Stimulated activated CD4-positive, alpha-beta T cell treated with anti-CD3 and anti-CD28 coated beads, Interleukin-12 subunit alpha, Interleukin-12 subunit beta, amount 100 ng/mL, for 48 hours (primary cell): ENCODE measurements at regions not wholly inside any gene's neighbourhood (a gene's known extent, or its start where the extent isn't known, plus 50 kb on each side); places are given as distances from the start of the nearest gene placed in this dataset.
"Not testable (repeated sequence)": the region's sequence is repeated elsewhere in the genome, so short reads cannot be mapped to it uniquely, and the experiment has no call there.

Experiments
- DNase-seq, 3 donors: peaks; one replicate each; pipeline ENCODE4 v3.0.0-alpha.2; 2020; ENCODE audit warnings: low read depth in 2 of 3, low spot score in 1 of 3

DNA sequence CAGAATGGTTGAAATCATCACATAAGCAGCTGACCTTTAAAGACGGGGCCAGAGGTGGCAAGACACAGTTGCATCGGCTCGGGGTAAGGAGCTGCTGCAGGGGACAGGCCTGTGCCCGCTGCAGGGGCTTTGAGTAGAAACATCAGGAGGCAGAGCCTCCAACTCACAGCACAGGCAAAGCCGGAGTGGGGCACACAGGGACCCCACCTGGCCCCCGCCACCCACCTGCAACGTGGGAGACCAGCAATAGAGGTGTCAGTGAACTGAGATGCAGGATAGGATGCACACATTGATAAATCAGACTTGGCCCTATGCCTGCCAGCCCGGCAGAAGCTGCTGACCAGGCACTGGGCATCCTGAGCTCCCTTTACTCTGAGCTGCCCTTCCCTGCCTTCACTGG, 257.2 kb downstream of the NPHP4 start:
- no peak for DNase-seq

DNA sequence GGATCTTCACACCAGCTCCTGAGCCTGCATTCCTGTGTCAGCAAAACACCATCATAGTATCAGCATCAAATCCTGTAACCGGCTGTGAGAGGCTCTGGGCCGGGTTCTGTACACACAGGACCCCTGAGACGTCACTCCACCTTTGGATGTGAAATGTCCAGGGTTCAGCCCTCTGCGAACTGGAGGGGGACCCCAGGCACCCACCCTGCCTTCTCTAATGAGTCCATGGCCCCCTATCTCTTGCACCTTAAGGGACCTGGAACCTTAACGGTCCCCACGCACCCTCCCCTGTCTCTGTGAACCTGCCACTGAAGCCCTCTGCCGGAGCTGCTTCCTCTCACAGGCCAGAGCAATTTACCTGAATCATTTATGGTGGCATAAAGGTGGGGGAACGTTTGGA, 257.8 kb downstream of the NPHP4 start:
- DNase-seq = no peak

DNA sequence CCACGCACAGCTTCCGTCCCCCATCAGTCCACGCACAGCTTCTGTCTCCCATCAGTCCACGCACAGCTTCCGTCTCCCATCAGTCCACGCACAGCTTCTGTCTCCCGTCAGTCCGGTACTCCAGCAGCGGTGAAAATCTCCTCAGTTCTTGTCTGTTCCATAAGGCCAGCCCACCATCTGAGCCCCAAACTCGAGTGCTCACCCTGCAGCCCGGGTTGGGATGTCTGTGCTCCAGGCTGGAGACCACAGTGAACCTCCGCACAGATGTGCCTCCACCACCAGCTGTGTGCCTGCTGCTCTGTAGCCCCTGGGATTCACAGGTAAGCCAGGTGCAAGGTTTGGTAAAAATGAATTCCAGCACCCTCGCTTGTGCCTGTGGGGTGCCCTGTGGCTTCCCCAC, 258.6 kb downstream of the NPHP4 start:
- DNase-seq = no peak

DNA sequence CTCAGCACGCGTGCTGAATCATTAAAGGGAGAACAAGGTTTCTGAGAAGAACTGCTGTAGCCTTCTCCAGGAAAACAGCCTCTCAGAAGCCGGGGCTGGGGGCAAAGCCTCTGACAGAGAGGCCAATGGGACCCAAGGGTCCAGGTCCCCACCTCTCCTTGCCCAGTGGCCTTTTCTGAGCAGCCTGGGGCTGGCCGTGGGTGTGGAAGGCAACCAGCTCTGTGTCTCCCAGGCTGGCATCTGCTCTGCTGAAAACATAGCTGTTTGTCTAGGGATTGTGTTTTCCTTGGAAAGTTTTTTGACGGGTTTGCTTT, 261.2 kb downstream of the NPHP4 start:
- no peak for DNase-seq

DNA sequence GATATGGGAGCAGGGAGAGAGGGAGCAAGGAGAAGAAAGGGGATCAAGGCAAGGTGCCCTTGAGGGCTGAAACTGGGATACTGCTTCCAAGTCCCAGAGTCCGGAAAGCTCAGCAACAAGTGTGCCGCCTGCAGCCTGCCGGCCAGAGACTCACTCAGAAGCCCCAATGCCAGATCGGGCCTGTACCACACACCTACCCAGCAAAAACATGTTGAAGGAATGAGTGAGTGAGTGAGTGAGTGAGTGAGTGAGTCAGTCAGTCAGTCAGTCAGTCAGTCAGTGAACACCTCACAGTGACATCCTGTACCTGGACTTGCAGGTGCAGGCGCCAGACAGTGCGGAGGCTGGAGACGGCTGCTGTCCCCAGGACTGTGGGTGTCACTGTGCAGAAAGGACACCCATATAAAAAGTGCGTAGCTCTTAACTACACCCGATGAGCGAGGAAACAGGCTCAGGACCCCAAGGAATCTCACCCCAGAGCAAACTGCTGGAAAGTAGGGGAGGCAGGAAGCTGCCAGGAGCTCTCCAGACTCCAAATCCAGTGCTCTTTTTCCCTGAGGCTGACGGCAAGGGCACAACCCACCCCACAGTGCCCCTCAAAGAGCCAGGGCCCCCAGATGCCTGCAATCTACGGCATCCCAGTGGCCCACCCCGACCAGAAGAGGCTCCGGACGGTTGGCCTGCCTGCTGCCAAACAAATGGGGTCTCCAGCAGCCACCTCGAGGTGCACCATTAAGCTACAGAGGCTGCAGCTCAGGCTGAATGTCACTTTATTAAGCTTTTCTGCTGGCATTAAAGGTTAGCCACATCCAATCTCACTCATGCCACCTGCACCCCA, 261.7 kb downstream of the NPHP4 start:
- no peak for DNase-seq

DNA sequence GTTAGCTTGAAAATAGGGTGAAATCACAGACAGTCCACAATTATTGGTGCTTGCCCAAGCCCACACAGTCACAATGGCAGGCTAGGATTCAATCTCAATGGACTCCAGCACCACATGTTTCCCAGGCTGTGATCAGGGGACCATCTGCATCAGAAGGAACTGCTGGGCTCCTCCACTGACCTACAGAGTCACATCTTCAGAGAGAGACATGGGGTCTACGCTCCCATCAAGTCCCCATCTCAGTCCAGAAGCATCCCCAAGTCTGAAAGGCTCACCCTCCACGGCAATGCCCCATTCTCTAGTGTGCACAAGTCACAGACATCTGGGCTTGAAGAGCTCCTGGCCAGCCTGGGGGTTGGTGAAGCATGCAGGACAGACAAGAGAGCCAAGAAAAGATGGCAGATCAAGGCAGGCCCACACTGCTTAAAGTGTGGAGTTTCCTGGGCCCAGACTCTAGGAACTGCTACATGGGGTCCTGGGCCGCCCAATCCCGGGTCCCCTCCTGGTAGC, 262.5 kb downstream of the NPHP4 start:
- no peak for DNase-seq

DNA sequence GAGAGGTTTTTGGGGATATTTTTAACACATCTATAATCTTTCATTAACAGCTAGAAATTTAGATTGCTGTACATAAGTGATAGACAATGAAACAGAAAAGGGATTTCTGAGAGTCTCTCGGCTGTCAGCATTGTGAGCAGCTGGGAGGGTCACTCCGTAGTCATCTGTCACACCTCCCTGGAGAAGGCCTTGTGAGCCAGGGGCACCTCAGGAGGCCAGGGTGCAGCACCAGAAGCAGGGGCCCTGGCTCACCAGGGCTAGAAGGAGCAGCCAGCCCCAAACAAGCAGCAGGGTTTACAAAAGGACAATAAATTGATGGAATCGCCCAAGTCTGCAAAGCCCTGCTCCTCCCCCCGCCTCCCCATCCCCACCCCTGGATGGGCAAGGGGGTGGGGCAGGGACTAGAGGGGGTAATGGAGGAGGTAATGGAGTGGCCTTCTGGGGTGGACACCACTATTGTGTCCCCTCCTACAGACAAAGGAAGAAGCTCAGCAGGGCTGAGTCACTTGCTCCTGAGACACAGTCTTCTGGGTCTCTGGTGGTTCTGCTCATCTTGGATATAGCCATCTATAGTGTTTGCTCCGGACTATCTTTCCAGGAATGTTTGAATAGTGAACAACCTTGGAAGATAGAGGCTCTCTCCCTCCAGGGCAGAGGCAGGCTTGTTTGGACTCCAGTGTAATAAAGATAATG, 263.4 kb downstream of the NPHP4 start:
- DNase-seq = no peak

DNA sequence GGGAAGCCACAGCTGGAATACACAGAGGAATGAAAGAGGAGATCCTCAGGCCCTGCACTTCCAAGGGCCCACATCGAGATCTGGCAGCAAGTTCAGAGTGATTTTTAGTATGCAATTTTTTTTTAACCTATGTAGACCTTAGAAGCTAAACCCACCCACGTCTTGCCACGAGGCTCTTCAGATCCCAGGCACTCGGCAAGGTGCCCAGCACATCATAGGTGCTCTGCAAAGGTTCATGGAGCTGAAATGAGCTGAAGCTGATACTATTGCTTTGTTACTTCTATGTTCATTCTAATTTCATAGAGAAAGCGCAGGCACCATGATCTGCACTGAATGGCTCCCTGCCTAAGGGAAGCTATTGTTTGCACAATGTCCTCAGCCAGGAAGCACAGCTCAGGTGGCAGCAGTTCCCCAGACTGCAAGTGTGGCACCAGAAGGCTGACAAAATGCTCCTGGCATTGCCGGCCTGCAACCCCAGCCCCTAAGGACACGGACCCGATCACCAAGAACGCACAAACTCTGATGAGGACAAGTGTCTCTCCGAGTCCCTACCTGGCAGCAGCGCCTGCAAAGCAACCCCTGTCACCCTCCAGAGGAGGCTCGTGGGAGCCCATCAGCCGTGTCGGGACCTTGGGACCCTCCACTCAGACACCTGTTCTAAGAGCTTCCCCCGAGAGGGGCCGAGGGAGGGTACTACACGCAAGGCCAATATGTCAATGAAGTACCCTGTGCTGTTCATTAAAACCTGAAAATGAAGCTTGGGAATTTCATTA, 264.2 kb downstream of the NPHP4 start:
- no peak for DNase-seq

DNA sequence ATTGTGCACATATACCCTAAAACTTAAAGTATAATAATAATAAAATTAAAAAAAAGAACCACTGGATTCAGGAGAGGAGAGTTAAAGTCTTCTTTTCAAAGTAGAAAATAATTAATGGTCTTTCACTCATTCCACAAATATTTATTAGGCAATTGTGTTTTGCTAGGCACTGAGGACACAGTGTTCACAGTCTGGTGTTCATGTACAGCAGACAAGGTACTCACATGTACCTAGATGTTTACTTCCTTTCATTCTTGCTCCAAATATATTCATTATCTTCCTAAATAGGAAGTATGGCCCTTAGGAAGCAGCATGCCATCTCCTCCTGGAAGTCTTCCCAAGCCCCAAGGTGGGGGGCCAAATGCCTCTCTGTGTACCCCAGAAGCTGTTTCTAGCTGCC, 265.0 kb downstream of the NPHP4 start:
- no peak for DNase-seq

DNA sequence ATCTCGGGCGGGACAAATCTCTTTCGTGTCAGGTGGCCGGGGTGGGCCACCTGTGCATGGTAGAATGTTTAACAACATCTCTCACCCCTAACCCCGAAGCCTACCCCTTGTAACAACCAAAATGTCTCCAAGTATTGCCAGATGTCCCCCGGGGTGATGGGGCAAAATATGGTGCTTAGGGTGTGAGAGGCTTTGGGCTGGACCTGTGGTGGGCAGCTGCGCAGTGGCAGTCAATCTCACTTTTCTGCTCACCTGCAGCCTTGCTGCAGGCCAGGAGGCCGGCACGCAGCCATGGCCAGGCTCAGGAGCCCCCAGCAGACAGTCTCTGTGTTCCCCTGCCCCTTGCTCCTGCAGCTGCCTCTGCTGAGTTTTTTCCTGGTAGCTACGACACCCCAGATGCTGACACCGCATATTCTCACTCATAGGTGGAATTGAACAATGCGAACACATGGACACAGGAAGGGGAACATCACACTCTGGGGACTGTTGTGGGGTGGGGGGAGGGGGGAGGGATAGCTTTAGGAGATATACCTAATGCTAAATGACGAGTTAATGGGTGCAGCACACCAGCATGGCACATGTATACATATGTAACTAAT, 265.5 kb downstream of the NPHP4 start:
- DNase-seq = not testable (repeated sequence)

DNA sequence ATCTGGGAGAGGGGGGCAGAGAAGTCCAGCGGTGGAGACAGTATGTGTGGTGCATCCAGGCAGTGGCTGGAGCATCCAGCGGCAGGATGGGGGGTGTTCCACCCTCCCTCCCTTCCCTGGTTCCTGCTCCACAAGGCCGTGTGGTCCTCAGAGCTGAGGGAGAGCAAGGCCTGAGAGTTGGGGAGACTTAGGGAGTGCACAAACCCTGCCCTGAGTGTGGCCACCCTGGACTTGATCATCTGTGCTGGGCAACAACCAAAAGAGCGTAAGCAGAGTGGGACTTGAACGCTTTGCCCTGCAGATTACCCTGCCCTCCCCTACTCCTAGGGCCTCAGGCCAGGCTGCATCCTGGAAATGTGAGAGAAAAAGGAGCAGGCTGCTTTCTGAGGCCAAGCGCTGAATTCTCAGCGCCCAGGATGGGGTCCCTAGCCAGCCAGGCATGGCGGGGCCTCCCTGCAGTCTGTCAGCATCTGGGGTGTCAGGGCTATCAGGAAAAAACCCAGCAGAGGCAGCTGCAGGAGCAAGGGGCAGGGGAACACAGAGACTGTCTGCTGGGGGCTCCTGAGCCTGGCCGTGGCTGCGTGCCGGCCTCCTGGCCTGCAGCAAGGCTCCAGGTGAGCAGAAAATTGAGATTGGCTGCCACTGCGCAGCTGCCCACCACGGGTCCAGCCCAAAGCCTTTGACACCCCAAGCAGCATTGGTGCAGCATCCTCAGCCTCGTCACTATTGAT, 266.2 kb downstream of the NPHP4 start:
- DNase-seq = no peak

DNA sequence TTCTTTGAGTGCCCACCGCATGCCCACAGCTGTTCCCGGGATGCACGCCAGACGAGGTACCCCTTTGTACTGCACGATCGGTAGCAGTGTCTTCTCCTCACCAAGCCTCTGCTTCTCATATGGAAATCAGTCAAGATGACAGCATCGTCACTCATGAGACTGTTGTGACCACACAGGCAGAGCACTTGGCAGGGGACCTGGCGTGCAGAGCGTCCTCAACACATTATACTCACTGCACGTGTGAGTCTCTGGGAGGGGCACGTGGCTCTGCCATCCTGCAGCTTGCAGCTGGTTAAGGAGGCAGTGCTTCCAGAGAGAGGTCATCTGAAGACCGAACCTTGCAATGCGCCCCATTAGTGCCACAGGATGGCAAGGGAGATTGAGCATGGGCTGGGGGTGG, 266.8 kb downstream of the NPHP4 start:
- DNase-seq = no peak

DNA sequence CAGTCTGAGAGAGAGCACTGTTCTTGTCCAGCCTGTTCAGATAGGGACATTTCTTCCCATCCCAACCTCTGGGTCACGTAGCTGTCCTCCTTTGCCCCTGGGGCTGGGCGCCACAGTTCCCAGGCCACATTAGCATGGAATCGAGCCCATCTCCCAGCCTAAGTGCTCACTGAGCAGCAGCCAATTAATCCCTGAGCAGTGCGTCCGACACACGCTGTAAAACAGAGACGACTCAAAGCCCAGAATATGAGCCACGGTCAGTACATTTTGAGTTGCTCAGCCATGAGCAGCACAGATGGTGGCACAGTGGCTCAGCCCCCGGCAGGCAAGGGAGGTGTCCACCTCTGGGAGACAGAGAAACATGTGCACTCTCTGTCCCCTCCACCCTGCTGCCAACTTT, 267.4 kb downstream of the NPHP4 start:
- no peak for DNase-seq

DNA sequence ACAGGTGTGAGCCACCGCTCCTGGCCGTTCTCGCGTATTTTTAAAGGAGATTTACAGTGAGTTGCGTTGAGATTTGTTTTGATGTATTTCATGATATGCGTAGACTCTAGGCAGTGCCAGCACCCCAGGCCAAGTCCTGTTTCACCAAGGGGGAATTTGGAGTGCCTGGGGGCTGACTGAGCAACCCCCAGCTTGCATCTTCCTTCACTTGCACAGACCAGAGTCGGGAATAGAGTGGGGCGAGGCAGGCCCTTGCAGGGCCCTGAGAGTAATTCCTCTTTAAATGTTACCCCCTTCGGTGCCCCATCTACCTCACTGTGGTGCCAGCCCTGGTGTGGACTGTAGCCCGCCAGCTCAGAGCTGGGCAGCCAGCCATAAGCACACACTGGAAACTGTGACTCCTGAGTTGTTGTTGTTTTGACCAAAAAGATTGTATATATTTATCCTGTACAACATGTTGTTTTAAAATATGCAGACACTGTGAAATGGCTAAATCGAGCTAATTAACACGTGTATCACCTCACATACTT, 269.5 kb downstream of the NPHP4 start:
- DNase-seq = no peak

DNA sequence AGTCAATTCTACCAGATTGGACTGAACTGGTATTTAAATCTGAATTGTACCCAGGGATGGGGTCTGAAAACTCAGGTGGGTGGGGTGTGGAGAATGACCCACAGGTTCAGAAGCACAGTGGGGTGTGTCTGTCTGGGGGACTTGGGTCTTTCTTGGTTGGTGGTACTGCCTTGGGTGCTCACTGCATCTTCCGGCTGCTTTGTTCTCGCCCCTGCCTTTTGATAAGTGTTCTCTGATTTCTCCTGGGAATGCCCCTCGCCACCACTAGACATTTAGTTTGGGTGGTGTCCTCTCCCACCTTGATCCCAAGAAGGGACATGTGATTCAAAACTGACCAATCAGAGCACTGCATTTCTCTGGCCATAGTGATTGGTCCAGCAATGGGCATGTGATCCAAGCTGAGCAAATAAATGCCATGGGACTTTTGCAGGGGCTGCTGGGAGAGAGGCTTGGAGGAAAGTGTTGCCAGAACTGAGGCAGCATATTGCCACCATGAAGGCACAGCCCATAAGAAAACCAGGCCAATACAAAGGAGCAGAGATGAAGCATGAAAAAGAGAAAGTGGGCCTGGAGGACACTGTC, 270.5 kb downstream of the NPHP4 start:
- DNase-seq = no peak

DNA sequence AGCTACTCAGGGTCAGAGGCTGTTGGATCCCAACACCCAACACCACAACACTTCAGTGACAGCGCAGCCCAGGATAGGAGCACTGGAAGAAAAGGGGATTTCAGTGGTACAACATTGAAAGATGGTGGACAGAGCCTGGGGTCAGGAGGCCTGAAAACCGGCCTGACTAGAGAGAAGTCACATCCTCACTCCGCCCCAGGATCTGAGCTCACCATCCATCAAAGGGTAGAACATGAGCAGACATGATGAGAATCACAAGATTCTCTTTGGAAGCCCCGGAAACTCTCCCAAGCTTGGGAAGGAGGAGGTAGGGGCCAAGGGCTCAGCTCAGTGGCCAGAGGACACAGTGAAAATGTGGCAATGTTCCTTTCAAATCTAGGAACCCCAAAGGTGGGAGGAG, 271.3 kb downstream of the NPHP4 start:
- DNase-seq = no peak

DNA sequence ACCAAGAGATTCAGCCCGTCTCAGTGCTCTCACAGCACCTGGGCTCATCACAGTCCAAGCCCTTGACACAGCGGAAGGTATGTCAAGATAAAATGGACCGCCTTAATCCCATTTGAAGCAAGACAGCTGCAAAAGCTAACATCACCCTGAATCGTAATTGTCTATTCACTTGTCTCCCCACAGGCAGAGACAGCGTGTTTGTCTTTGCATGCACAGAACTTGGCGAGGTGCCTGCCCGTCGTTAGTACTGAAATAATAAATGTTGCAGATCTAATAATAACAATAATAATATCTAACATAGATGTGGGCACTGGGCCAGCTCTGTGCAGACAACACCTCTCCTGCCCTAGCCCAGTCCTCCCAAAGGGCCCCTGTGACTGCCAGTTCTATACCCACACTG, 271.7 kb downstream of the NPHP4 start:
- DNase-seq = no peak

DNA sequence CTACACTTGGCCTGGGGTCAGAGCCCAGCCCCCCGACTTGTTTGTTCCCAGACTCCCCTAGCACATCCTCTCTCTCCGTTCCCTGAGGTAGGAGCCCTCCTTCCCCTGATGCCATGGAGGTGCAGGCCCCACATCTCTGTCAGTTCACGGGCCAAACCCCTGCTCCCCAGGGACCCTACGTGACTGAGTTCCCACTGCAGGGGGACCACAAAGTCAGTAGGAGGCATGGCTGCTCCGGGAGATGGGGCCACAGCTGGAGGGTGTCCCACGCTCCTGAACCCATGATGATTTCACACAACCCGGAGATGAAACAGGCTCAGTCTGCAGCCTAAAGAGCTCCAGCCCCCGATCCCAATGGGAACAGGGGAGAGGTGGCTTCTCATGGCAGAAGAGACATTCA, 272.2 kb downstream of the NPHP4 start:
- DNase-seq = no peak

DNA sequence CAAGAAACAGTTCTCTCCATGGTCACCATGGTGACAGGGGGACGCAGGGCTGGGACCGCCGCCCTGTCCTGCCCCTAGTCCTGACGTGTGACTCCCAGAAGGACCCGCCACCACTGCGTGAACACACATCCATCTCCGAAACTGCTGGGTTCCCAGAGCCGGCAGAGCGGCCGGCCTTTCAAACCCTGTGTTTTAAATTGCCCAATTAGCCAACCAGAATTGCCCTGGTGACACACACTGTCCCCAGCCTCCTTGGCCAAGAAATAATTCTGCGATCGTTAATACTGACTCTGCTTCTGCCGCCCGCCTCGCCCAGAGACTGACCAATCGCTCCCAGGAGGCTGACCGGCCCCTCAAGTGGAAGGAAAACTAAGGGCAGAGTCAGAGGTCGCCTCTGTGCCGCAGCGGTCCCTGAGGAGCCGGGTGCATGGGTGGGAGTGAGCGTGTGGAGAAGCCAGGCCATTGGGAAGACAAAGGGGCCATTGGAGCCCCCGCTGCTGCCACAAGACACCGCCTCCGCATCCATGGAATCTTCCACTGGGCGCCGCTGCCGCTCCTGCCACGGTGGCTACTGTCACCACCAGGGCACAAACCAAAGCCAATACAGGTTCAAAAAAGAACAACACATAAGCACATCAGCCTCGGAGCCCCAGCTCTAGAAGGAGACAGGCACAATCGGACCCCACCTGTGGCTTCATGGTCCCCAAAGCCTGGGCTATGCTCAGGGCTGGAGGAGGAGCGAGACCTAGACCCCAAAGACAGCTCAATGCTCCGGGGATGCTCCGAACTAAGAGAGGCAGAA, 273.2 kb downstream of the NPHP4 start:
- no peak for DNase-seq
